Tibial nerve (tissue), 4 donors: ENCODE measurements at regions not wholly inside any gene's neighbourhood (a gene's known extent, or its start where the extent isn't known, plus 50 kb on each side); places are given as distances from the start of the nearest gene placed in this dataset.

Source experiments
- EP300 ChIP-seq, 2 donors: sonication (generic); formaldehyde crosslinking; IDR thresholded peaks; one replicate each; pipeline ENCODE4 v1.6.1; 2017; ENCODE audit warnings: antibody characterized with exemption in 2 of 2, mild to moderate bottlenecking in 1 of 2
- POLR2A ChIP-seq, 2 donors: fragments of 450-650 bp; IDR thresholded peaks; one replicate each; pipeline ENCODE4 v1.6.1; 2017; ENCODE audit warnings: antibody characterized with exemption in 2 of 2, mild to moderate bottlenecking in 2 of 2, moderate library complexity in 2 of 2
- TF ChIP-seq, protein P1 (sequence below), 5 experiments: fragments of 200-600 bp in 3 of 5; fragments of 450-650 bp in 2 of 5; sonication (generic) in 3 of 5; IDR thresholded peaks; one replicate each; pipeline ENCODE4 v1.5.1; 2016 to 2019; ENCODE audit warnings: antibody characterized with exemption in 5 of 5, mild to moderate bottlenecking in 3 of 5, moderate library complexity in 2 of 5

DNA sequence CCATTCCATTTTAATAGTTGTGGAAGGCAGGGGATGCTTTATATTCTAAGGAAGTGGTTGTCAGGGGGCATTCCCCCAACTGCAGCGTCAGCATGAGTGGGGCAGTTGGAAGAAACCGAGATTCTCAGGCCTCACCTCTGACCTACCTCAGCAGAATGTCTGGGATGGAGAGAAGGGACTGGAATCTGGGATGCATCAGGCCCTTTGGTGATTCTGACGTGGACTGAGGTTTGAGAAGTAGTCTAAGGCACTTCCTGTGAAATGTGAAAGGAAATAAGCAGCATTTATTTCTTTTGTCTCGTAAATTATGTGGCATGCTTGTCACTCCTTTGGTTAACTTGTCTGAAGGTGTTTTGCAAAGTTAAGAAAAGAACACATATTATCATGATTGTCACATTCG, 540.7 kb upstream of the NETO1 start:
- TF ChIP-seq EP300 (IDR thresholded peaks at IDR 0.05) (no peak), POLR2A (IDR thresholded peaks at IDR 0.05) (no peak)
- TF ChIP-seq, protein P1, sequence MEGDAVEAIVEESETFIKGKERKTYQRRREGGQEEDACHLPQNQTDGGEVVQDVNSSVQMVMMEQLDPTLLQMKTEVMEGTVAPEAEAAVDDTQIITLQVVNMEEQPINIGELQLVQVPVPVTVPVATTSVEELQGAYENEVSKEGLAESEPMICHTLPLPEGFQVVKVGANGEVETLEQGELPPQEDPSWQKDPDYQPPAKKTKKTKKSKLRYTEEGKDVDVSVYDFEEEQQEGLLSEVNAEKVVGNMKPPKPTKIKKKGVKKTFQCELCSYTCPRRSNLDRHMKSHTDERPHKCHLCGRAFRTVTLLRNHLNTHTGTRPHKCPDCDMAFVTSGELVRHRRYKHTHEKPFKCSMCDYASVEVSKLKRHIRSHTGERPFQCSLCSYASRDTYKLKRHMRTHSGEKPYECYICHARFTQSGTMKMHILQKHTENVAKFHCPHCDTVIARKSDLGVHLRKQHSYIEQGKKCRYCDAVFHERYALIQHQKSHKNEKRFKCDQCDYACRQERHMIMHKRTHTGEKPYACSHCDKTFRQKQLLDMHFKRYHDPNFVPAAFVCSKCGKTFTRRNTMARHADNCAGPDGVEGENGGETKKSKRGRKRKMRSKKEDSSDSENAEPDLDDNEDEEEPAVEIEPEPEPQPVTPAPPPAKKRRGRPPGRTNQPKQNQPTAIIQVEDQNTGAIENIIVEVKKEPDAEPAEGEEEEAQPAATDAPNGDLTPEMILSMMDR (IDR thresholded peaks at IDR 0.05): no peak
